GM23338 (cell line): ENCODE measurements at regions not wholly inside any gene's neighbourhood (a gene's known extent, or its start where the extent isn't known, plus 50 kb on each side); places are given as distances from the start of the nearest gene placed in this dataset.

Source experiments
- ATAC-seq: fragments of 200-7000 bp; cut with Tn5 transposase; 3 replicates; pipeline ENCODE4 v1.9.1; 2020
- DNase-seq: peaks from one replicate; pipeline ENCODE4 v3.0.0-alpha.2; 2015; ENCODE audit warnings: low spot score
- H2AFZ ChIP-seq: fragments of 200-600 bp; sonication (generic); 2 replicates; pipeline ENCODE4 v1.8.0; 2016; ENCODE audit warnings: antibody characterized with exemption, mild to moderate bottlenecking, moderate library complexity
- H3F3A ChIP-seq: fragments of 200-600 bp; sonication (generic); replicated peaks from 2 replicates; pipeline ENCODE4 v1.8.0; 2017; ENCODE audit warnings: antibody characterized with exemption, mixed run types, low read depth
- H3K27ac ChIP-seq: fragments of 200-600 bp; sonication (generic); 2 replicates; pipeline ENCODE4 v1.6.1; 2016; ENCODE audit warnings: low read depth
- H3K27me3 ChIP-seq: fragments of 200-600 bp; sonication (generic); 2 replicates; pipeline ENCODE4 v1.8.0; 2016; ENCODE audit warnings: mild to moderate bottlenecking, mixed run types, moderate library complexity; ENCODE audit not compliant: insufficient read depth
- H3K36me3 ChIP-seq: fragments of 200-600 bp; sonication (generic); 2 replicates; pipeline ENCODE4 v1.8.0; 2016; ENCODE audit warnings: mild to moderate bottlenecking; ENCODE audit not compliant: insufficient read depth
- H3K4me1 ChIP-seq: fragments of 200-600 bp; sonication (generic); 2 replicates; pipeline ENCODE4 v1.8.0; 2016; ENCODE audit warnings: mild to moderate bottlenecking, moderate library complexity; ENCODE audit not compliant: insufficient read depth
- H3K4me2 ChIP-seq: fragments of 200-600 bp; sonication (generic); 2 replicates; pipeline ENCODE4 v1.7.1; 2017; ENCODE audit warnings: mixed run types
- H3K4me3 ChIP-seq: fragments of 200-600 bp; sonication (generic); 2 replicates; pipeline ENCODE4 v1.6.1; 2016; ENCODE audit warnings: mixed run types
- H3K79me2 ChIP-seq: fragments of 200-600 bp; sonication (generic); replicated peaks from 2 replicates; pipeline ENCODE4 v1.8.0; 2017; ENCODE audit warnings: mild to moderate bottlenecking; ENCODE audit not compliant: insufficient read depth
- H3K9me2 ChIP-seq: fragments of 200-600 bp; sonication (generic); 2 replicates; pipeline ENCODE4 v1.8.0; 2017; ENCODE audit not compliant: insufficient read depth
- H4K20me1 ChIP-seq: fragments of 200-600 bp; sonication (generic); replicated peaks from 2 replicates; pipeline ENCODE4 v1.8.0; 2017; ENCODE audit warnings: mild to moderate bottlenecking; ENCODE audit not compliant: insufficient read depth
- H3K27ac Mint-ChIP-seq: 2 replicates; pipeline ENCODE4 v1.8.0; 2020; ENCODE audit warnings: inconsistent platforms, mild to moderate bottlenecking, moderate library complexity, mixed read lengths
- H3K27me3 Mint-ChIP-seq: 3 replicates; pipeline ENCODE4 v1.8.0; 2022; ENCODE audit warnings: low read depth, mild to moderate bottlenecking, moderate library complexity, mixed read lengths, inconsistent platforms; ENCODE audit not compliant: insufficient read depth, poor library complexity
- H3K36me3 Mint-ChIP-seq: 3 replicates; pipeline ENCODE4 v1.8.0; 2021; ENCODE audit warnings: low read depth, mild to moderate bottlenecking, inconsistent platforms, moderate library complexity, mixed read lengths
- H3K4me1 Mint-ChIP-seq: 3 replicates; pipeline ENCODE4 v1.8.0; 2020; ENCODE audit warnings: mild to moderate bottlenecking, inconsistent platforms, mixed read lengths
- H3K4me3 Mint-ChIP-seq: 3 replicates; pipeline ENCODE4 v1.8.0; 2021; ENCODE audit warnings: moderate library complexity, mild to moderate bottlenecking, inconsistent platforms, mixed read lengths
- H3K9me3 Mint-ChIP-seq: 3 replicates; pipeline ENCODE4 v1.8.0; 2020; ENCODE audit warnings: moderate library complexity, mild to moderate bottlenecking, inconsistent platforms, mixed read lengths
- CREB1 ChIP-seq: fragments of 250-450 bp; sonication (Bioruptor Pico); IDR thresholded peaks from 2 replicates; pipeline ENCODE4 v1.5.0; 2020; ENCODE audit warnings: low read depth, mild to moderate bottlenecking, moderate library complexity
- CTCF ChIP-seq, 2 experiments: fragments of 200-600 bp in 1 of 2; sonication (generic) in 1 of 2; conservative IDR thresholded peaks; 2 replicates each; pipeline versions ENCODE4 v1.5.1 to v1.6.1; 2016 to 2017; ENCODE audit warnings: antibody characterized with exemption in 2 of 2, low read depth in 2 of 2, mild to moderate bottlenecking in 2 of 2, moderate library complexity in 1 of 2
- EZH2 ChIP-seq: fragments of 200-600 bp; sonication (generic); IDR thresholded peaks from one replicate; pipeline ENCODE4 v1.8.0; 2017; ENCODE audit warnings: antibody characterized with exemption, mild to moderate bottlenecking, low read depth; ENCODE audit not compliant: unreplicated experiment
- EZH2phosphoT487 ChIP-seq: fragments of 200-600 bp; sonication (generic); IDR thresholded peaks from one replicate; pipeline ENCODE4 v1.8.1; 2018; ENCODE audit warnings: antibody characterized with exemption; ENCODE audit not compliant: unreplicated experiment
- JUNB ChIP-seq: IDR thresholded peaks from one replicate; pipeline ENCODE4 v1.6.1; 2016; ENCODE audit warnings: antibody characterized with exemption; ENCODE audit not compliant: unreplicated experiment
- NANOG ChIP-seq: IDR thresholded peaks from 2 replicates; pipeline ENCODE4 v1.6.1; 2016; ENCODE audit warnings: antibody characterized with exemption, borderline replicate concordance
- POLR2AphosphoS5 ChIP-seq: IDR thresholded peaks from 2 replicates; pipeline ENCODE4 v1.6.1; 2016; ENCODE audit warnings: antibody characterized with exemption, low read depth
- STAT1 ChIP-seq: IDR thresholded peaks from one replicate; pipeline ENCODE4 v1.6.1; 2016; ENCODE audit warnings: antibody characterized with exemption; ENCODE audit not compliant: unreplicated experiment
- ZNF114 ChIP-seq: fragments of 250-450 bp; sonication (Bioruptor Pico); IDR thresholded peaks from 2 replicates; pipeline ENCODE4 v1.5.0; 2020; ENCODE audit warnings: mild to moderate bottlenecking, moderate library complexity
- ZNF331 ChIP-seq: fragments of 250-450 bp; sonication (Bioruptor Pico); IDR thresholded peaks from 2 replicates; pipeline ENCODE4 v1.5.0; 2020; ENCODE audit warnings: low read depth, mild to moderate bottlenecking, moderate library complexity
- ZNF462 ChIP-seq: fragments of 250-450 bp; sonication (Bioruptor Pico); IDR thresholded peaks from 2 replicates; pipeline ENCODE4 v1.5.0; 2020; ENCODE audit warnings: mild to moderate bottlenecking, moderate library complexity
- TF ChIP-seq, protein P1 (sequence below): IDR thresholded peaks from 2 replicates; pipeline ENCODE4 v1.6.1; 2016; ENCODE audit warnings: antibody characterized with exemption
- TF ChIP-seq, protein P2 (sequence below): IDR thresholded peaks from one replicate; pipeline ENCODE4 v1.6.1; 2018; ENCODE audit warnings: antibody characterized with exemption; ENCODE audit not compliant: unreplicated experiment

DNA sequence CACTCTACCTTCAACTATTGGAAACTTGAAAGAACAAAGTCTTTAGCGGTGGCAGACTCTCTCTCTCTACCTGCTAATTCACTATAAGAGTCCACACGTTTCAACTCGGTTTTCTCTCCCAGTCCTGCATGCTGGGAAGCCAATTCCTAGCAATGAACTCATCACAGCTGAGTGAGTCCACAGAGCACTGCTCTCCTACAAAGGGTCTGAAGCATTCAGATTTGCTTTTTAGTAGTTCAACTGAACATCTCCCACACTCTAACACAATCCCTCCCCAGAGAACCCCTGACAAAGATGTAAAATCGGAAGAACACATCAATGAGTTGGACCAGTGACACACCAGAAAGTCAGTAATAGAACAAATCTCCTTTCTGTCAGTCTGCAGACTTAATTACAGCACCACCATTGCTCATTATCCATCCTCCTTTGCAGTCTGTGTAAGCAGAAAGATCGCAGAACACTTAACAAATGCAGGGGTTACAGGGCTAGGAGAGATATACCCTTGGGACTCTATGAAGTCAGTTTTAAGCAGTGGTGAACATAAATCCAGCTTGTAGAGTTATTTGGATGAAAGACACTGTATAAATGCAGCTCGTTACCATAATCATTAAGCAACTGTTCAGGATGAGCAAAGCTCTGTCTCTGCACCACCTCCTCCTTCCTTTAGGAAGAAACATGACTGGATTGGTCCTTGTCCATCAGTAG lies 353.4 kb upstream of the GRIA1 start:
- Histone ChIP-seq H3K4me3 (no peak overlapping the region), H3K27ac (no peak overlapping the region), H3F3A (no peaks in the 10 kb centered on the region), H3K9me2 (peaks cover 3% of the 10 kb centered on the region; the same call in 1 of the 2 replicates), H2AFZ (no peak overlapping the region), H3K27me3 (no peaks in the 10 kb centered on the region), H3K4me2 (no peak overlapping the region), H3K36me3 (no peaks in the 10 kb centered on the region), H3K79me2 (no peaks in the 10 kb centered on the region), H4K20me1 (no peaks in the 10 kb centered on the region), H3K4me1 (peaks cover 6% of the 10 kb centered on the region; the same call in 1 of the 2 replicates)
- Mint-ChIP-seq H3K4me3 (no peak overlapping the region), H3K27me3 (no peaks in the 10 kb centered on the region), H3K9me3 (no peaks in the 10 kb centered on the region; the same call in 2 of the 3 replicates), H3K4me1 (no peaks in the 10 kb centered on the region), H3K36me3 (peaks cover 3% of the 10 kb centered on the region; the same call in 2 of the 3 replicates), H3K27ac (no peak overlapping the region; the same call in 1 of the 2 replicates)
- DNase-seq (no peak), ATAC-seq (no peak)
- no peak for TF ChIP-seq EZH2phosphoT487
- no peak for TF ChIP-seq POLR2AphosphoS5
- TF ChIP-seq CTCF (conservative IDR thresholded peaks at IDR 0.05; ENCODE audit: low read depth in 2 of 2), result no peak
- no peak for TF ChIP-seq EZH2
- no peak for TF ChIP-seq ZNF331 (CRISPR knock-in tag)
- no peak for TF ChIP-seq STAT1
- TF ChIP-seq, protein P1, sequence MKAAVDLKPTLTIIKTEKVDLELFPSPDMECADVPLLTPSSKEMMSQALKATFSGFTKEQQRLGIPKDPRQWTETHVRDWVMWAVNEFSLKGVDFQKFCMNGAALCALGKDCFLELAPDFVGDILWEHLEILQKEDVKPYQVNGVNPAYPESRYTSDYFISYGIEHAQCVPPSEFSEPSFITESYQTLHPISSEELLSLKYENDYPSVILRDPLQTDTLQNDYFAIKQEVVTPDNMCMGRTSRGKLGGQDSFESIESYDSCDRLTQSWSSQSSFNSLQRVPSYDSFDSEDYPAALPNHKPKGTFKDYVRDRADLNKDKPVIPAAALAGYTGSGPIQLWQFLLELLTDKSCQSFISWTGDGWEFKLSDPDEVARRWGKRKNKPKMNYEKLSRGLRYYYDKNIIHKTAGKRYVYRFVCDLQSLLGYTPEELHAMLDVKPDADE, result no peak
- no peak for TF ChIP-seq NANOG
- no peak for TF ChIP-seq ZNF114 (CRISPR knock-in tag)
- TF ChIP-seq, protein P2, sequence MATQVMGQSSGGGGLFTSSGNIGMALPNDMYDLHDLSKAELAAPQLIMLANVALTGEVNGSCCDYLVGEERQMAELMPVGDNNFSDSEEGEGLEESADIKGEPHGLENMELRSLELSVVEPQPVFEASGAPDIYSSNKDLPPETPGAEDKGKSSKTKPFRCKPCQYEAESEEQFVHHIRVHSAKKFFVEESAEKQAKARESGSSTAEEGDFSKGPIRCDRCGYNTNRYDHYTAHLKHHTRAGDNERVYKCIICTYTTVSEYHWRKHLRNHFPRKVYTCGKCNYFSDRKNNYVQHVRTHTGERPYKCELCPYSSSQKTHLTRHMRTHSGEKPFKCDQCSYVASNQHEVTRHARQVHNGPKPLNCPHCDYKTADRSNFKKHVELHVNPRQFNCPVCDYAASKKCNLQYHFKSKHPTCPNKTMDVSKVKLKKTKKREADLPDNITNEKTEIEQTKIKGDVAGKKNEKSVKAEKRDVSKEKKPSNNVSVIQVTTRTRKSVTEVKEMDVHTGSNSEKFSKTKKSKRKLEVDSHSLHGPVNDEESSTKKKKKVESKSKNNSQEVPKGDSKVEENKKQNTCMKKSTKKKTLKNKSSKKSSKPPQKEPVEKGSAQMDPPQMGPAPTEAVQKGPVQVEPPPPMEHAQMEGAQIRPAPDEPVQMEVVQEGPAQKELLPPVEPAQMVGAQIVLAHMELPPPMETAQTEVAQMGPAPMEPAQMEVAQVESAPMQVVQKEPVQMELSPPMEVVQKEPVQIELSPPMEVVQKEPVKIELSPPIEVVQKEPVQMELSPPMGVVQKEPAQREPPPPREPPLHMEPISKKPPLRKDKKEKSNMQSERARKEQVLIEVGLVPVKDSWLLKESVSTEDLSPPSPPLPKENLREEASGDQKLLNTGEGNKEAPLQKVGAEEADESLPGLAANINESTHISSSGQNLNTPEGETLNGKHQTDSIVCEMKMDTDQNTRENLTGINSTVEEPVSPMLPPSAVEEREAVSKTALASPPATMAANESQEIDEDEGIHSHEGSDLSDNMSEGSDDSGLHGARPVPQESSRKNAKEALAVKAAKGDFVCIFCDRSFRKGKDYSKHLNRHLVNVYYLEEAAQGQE, result no peak
- no peak for TF ChIP-seq CREB1 (CRISPR knock-in tag)
- no peak for TF ChIP-seq ZNF462
- no peak for TF ChIP-seq JUNB
